ENCODE measurements at regions not wholly inside any gene's neighbourhood (a gene's known extent, or its start where the extent isn't known, plus 50 kb on each side); places are given as distances from the start of the nearest gene placed in this dataset.
"Not testable (repeated sequence)": the region's sequence is repeated elsewhere in the genome, so short reads cannot be mapped to it uniquely, and the experiment has no call there.

DNA sequence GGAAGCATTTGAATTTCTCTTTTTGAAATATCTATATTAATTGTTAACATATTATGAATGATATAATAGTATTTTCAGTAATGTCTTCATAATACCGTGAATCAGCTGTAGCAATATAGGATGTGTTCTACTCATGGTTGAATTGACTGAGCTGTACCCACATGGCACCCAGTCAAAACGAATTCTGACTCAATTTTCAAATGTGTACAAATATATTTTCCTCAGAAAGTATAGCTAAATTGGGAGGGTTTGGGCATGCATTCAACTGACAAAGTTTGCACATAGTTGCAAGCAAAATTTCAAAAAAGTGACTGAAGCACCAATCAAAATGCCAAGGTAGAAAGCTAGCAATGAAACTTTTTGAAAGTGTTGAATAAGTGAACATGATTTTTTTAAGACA lies 188.9 kb downstream of the NAF1 start:
- TF ChIP-seq, protein P1, sequence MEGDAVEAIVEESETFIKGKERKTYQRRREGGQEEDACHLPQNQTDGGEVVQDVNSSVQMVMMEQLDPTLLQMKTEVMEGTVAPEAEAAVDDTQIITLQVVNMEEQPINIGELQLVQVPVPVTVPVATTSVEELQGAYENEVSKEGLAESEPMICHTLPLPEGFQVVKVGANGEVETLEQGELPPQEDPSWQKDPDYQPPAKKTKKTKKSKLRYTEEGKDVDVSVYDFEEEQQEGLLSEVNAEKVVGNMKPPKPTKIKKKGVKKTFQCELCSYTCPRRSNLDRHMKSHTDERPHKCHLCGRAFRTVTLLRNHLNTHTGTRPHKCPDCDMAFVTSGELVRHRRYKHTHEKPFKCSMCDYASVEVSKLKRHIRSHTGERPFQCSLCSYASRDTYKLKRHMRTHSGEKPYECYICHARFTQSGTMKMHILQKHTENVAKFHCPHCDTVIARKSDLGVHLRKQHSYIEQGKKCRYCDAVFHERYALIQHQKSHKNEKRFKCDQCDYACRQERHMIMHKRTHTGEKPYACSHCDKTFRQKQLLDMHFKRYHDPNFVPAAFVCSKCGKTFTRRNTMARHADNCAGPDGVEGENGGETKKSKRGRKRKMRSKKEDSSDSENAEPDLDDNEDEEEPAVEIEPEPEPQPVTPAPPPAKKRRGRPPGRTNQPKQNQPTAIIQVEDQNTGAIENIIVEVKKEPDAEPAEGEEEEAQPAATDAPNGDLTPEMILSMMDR (IDR thresholded peaks at IDR 0.05) = no peak
- H3K4me3 Mint-ChIP-seq = no peak overlapping the region
- ATAC-seq = no peak
- DNase-seq = no peak
- no peaks in the 10 kb centered on the region for H3K27me3 Mint-ChIP-seq
- H3K36me3 Mint-ChIP-seq (ENCODE audit: low read depth) = no peaks in the 10 kb centered on the region
- no peak overlapping the region for H3K27ac Mint-ChIP-seq
- no peaks in the 10 kb centered on the region for H3K4me1 Mint-ChIP-seq (ENCODE audit: low read depth)
- intact Hi-C loops (cut with micrococcal nuclease) = no loop called here
- H3K9me3 Mint-ChIP-seq = no peaks in the 10 kb centered on the region
- CTCF ChIA-PET = no interaction called here
- POLR2A ChIA-PET = no interaction called here

DNA sequence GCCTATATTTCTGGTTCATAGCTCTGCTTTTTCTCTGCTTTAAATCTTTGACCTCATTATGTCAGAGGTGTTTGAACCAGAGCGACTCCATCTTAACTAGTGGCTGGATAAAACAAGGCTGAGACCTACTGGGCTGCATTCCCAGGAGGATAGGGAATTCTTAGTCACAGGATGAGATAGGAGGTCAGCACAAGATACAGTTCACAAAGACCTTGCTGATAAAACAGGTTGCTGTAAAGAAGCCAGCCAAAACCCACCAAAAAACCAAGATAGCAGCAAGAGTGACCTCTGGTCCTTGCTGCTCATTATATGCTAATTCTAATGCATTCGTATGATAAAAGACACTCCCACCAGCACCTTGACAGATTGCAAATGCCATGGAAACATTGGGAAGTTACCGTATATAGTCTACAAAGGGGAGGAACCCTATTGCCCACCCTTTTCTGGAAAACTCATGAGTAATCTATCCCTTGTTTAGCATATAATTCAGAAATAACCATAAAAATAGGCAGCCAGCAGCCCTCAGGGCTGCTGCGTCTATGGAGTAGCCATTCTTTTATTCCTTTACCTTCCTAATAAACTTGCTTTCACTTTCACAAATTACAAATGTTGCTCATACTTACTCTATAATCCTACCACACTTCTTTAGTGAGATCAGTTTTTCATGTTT lies 193.9 kb downstream of the NAF1 start:
- Mint-ChIP-seq H3K36me3 (ENCODE audit: low read depth) (no peaks in the 10 kb centered on the region), H3K27ac (no peak overlapping the region), H3K9me3 (no peaks in the 10 kb centered on the region), H3K27me3 (no peaks in the 10 kb centered on the region), H3K4me3 (no peak overlapping the region), H3K4me1 (ENCODE audit: low read depth) (no peaks in the 10 kb centered on the region)
- no peak for DNase-seq
- POLR2A ChIA-PET = no interaction called here
- no peak for ATAC-seq
- CTCF ChIA-PET = no interaction called here
- intact Hi-C loops (cut with micrococcal nuclease) = no loop called here
- TF ChIP-seq, protein P1 (IDR thresholded peaks at IDR 0.05) = no peak

DNA sequence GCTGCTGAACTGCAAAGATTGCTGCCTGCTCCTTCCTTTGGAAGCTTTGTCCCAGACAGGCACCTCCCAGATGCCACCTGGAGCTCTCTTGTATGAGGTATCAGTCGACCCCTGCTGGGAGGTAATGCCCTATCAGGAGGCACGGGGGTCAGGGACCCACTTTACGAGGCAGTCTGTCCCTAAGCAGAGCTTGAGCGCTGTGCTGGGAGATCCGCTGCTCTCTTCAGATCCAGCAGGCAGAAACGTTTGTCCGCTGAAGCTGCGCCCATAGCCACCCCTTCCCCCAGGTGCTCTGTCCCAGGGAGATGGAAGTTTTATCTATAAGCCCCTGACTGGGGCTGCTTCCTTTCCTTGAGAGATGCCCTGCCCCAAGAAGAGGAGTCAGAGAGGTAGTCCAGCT lies 197.5 kb downstream of the NAF1 start:
- intact Hi-C loops (cut with micrococcal nuclease) = no loop called here
- no peaks in the 10 kb centered on the region for H3K36me3 Mint-ChIP-seq (ENCODE audit: low read depth)
- no peaks in the 10 kb centered on the region for H3K4me1 Mint-ChIP-seq (ENCODE audit: low read depth)
- H3K27ac Mint-ChIP-seq = no peak overlapping the region
- ChIA-PET POLR2A (interaction anchor here (0.6 kb wide), 1 partner anchor 60 kb away, joined by 3 read pairs; no protein-coding TSS in a partner anchor), CTCF (no interaction called here)
- H3K4me3 Mint-ChIP-seq = no peak overlapping the region
- H3K27me3 Mint-ChIP-seq = no peaks in the 10 kb centered on the region
- H3K9me3 Mint-ChIP-seq = peaks cover 7% of the 10 kb centered on the region
- DNase-seq (no peak), ATAC-seq (no peak)
- TF ChIP-seq, protein P1 (IDR thresholded peaks at IDR 0.05) = no peak

DNA sequence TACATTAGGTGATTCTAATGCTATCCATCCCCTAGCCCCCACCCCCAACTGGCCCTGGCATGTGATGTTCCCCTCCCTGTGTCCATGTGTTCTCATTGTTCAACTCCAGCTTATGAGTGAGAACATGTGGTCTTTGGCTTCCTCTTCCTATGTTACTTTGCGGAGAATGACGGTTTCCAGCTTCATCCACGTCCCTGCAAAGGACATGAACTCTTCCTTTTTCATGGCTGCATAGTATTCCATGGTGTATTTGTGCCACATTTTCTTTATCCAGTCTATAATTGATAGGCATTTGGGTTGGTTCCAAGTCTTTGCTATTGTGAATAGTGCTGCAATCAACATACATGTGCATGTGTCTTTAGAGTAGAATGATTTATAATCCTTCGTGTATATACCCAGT lies 200.7 kb downstream of the NAF1 start:
- intact Hi-C loops (cut with micrococcal nuclease) = not testable (repeated sequence)

DNA sequence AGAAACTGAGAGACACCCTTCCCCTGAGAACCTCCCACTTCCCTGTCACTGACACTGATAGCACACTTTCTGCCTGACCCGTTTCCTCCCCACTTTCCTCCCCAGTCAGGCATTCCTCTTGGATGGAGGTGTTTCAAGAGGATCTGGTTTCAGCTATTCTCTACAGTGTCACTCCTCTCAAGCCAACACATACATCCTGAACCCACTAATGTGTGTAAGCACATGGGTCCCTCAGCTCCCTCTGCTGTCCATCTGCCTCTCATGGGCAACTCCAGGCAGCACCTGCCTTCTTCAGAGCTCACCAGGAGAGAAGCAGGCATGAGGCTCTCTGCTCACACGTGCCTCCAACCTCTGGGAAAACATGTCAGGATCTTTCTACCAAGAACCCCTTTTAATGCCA lies 207.6 kb downstream of the NAF1 start:
- no peak for ATAC-seq
- Mint-ChIP-seq H3K27ac (no peak overlapping the region), H3K9me3 (no peaks in the 10 kb centered on the region), H3K4me3 (no peak overlapping the region), H3K36me3 (ENCODE audit: low read depth) (no peaks in the 10 kb centered on the region), H3K27me3 (no peaks in the 10 kb centered on the region), H3K4me1 (ENCODE audit: low read depth) (no peaks in the 10 kb centered on the region)
- POLR2A ChIA-PET = no interaction called here
- CTCF ChIA-PET = no interaction called here
- intact Hi-C loops (cut with micrococcal nuclease) = no loop called here
- no peak for DNase-seq
- TF ChIP-seq, protein P1 (IDR thresholded peaks at IDR 0.05) = no peak

More for the DNA sequence above, 200.7 kb downstream of the NAF1 start:
- CTCF ChIA-PET; ATAC-seq; H3K27ac Mint-ChIP-seq; H3K27me3 Mint-ChIP-seq; H3K36me3 Mint-ChIP-seq (ENCODE audit: low read depth); H3K4me1 Mint-ChIP-seq (ENCODE audit: low read depth); DNase-seq; H3K4me3 Mint-ChIP-seq; POLR2A ChIA-PET; H3K9me3 Mint-ChIP-seq: not testable (repeated sequence)

Data from activated CD8-positive, alpha-beta T cell treated with anti-CD3 and anti-CD28 coated beads for 36 hours (primary cell).